Testis (tissue), 2 donors: ENCODE measurements at regions not wholly inside any gene's neighbourhood (a gene's known extent, or its start where the extent isn't known, plus 50 kb on each side); places are given as distances from the start of the nearest gene placed in this dataset.

Experiments used
- DNase-seq: peaks from one replicate; pipeline ENCODE4 v3.0.0-alpha.2; 2019
- H3K27ac ChIP-seq, 2 donors: fragments of 200-600 bp; sonication (generic); one replicate each; pipeline ENCODE4 v1.5.1; 2019
- H3K27me3 ChIP-seq: fragments of 200-600 bp; sonication (generic); one replicate; pipeline ENCODE4 v1.5.1; 2019
- H3K36me3 ChIP-seq: fragments of 200-600 bp; sonication (generic); one replicate; pipeline ENCODE4 v1.5.1; 2017; ENCODE audit warnings: low read depth; ENCODE audit errors: missing control alignments
- H3K4me1 ChIP-seq: fragments of 200-600 bp; sonication (generic); one replicate; pipeline ENCODE4 v1.5.1; 2019
- H3K4me3 ChIP-seq, 2 donors: fragments of 200-600 bp; sonication (generic); one replicate each; pipeline ENCODE4 v1.5.1; 2017 to 2019
- H3K9me3 ChIP-seq: fragments of 200-600 bp; sonication (generic); one replicate; pipeline ENCODE4 v1.5.1; 2017
- CTCF ChIP-seq, 3 experiments: fragments of 450-650 bp in 2 of 3; fragments of 200-600 bp in 1 of 3; sonication (generic) in 1 of 3; IDR thresholded peaks; one replicate each; pipeline ENCODE4 v1.5.1; 2016 to 2019; ENCODE audit warnings: antibody characterized with exemption in 3 of 3, mild to moderate bottlenecking in 2 of 3, moderate library complexity in 1 of 3
- POLR2A ChIP-seq: fragments of 450-650 bp; IDR thresholded peaks from one replicate; pipeline ENCODE4 v1.6.1; 2017; ENCODE audit warnings: antibody characterized with exemption, mild to moderate bottlenecking, moderate library complexity
- WGBS, 2 donors: methylation state at CpG; one replicate each; pipeline ENCODE4 v1.1.5; 2018; 5-methylcytosine and 5-hydroxymethylcytosine counted together
- intact Hi-C: fragments of 100-400 bp; cut with DNase I; formaldehyde crosslinking; loops from one replicate; pipeline ENCODE4 v1.15.1; 2023; ENCODE audit warnings: low total_unique reads

- DNase-seq: no peak
- Histone ChIP-seq H3K36me3 (no peaks in the 10 kb centered on the region), H3K4me3 (no peak overlapping the region), H3K9me3 (no peaks in the 10 kb centered on the region), H3K4me1 (no peaks in the 10 kb centered on the region), H3K27ac (no peak overlapping the region), H3K27me3 (no peaks in the 10 kb centered on the region)
- intact Hi-C loops: no loop called here
- WGBS, 2 donors: 90 to 92% methylated on average over 11 of the region's 11 CpGs
- TF ChIP-seq CTCF (IDR thresholded peaks at IDR 0.05) (no peak), POLR2A (no peak)
Observed at GRCh38 chr2:204251158-204251997, 293.9 kb upstream of the PARD3B start.

- Histone ChIP-seq H3K4me1 (no peaks in the 10 kb centered on the region), H3K27me3 (no peaks in the 10 kb centered on the region), H3K9me3 (no peaks in the 10 kb centered on the region), H3K27ac (no peak overlapping the region), H3K36me3 (no peaks in the 10 kb centered on the region), H3K4me3 (no peak overlapping the region)
- TF ChIP-seq POLR2A: no peak
- no peak for TF ChIP-seq CTCF (IDR thresholded peaks at IDR 0.05)
- 50 to 60% methylated on average over 10 to 11 of the region's 11 CpGs for WGBS, 2 donors
- peak; percentile 73 for DNase-seq
- intact Hi-C loops: no loop called here
Observed at GRCh38 chr2:204251998-204252376, 293.3 kb upstream of the PARD3B start.

GRCh38 chr2:204255071-204255470 is 290.2 kb upstream of the PARD3B start:
- DNase-seq: no peak
- no peaks in the 10 kb centered on the region for H3K4me1 ChIP-seq
- H3K27ac ChIP-seq: no peak overlapping the region
- H3K9me3 ChIP-seq: no peaks in the 10 kb centered on the region
- no peaks in the 10 kb centered on the region for H3K36me3 ChIP-seq
- WGBS, 2 donors: 91 to 92% methylated on average over 5 of the region's 5 CpGs
- TF ChIP-seq CTCF (IDR thresholded peaks at IDR 0.05) (no peak), POLR2A (no peak)
- H3K4me3 ChIP-seq: no peak overlapping the region
- no peaks in the 10 kb centered on the region for H3K27me3 ChIP-seq
- intact Hi-C loops: no loop called here

- Histone ChIP-seq H3K36me3 (no peaks in the 10 kb centered on the region), H3K4me3 (no peak overlapping the region), H3K27me3 (no peaks in the 10 kb centered on the region), H3K4me1 (no peaks in the 10 kb centered on the region), H3K9me3 (no peaks in the 10 kb centered on the region), H3K27ac (no peak overlapping the region)
- TF ChIP-seq POLR2A: no peak
- no peak for TF ChIP-seq CTCF (IDR thresholded peaks at IDR 0.05)
- intact Hi-C loops: no loop called here
- 83% methylated on average over 2 of the region's 2 CpGs for WGBS, 2 donors
- DNase-seq: no peak
Observed at GRCh38 chr2:204255526-204255925, 289.7 kb upstream of the PARD3B start.

- Histone ChIP-seq H3K27ac (no peak overlapping the region), H3K36me3 (no peaks in the 10 kb centered on the region), H3K4me3 (no peak overlapping the region), H3K27me3 (no peaks in the 10 kb centered on the region), H3K9me3 (no peaks in the 10 kb centered on the region), H3K4me1 (no peaks in the 10 kb centered on the region)
- intact Hi-C loops: no loop called here
- no peak for DNase-seq
- TF ChIP-seq POLR2A: no peak
- TF ChIP-seq CTCF (IDR thresholded peaks at IDR 0.05): no peak
- WGBS, 2 donors: 97 to 98% methylated on average over 5 of the region's 5 CpGs
Observed at GRCh38 chr2:204257781-204258180, 287.5 kb upstream of the PARD3B start.
